HEK293T (cell line): ENCODE measurements at regions not wholly inside any gene's neighbourhood (a gene's known extent, or its start where the extent isn't known, plus 50 kb on each side); places are given as distances from the start of the nearest gene placed in this dataset.

ENCODE experiments used
- CTCF ChIA-PET: fragments of 350-600 bp; formaldehyde crosslinking; extraction: SDS; loops from one replicate; lab custom pipeline; 2021; ENCODE audit warnings: antibody characterized with exemption, inconsistent platforms; lab: Yijun Ruan, JAX
- POLR2A ChIA-PET: fragments of 350-600 bp; formaldehyde crosslinking; extraction: SDS; loops from one replicate; lab custom pipeline; 2020; ENCODE audit warnings: antibody characterized with exemption, inconsistent platforms; lab: Yijun Ruan, JAX
- DNase-seq: peaks from one replicate; pipeline ENCODE4 v3.0.0; 2012; ENCODE audit warnings: mixed read lengths; ENCODE audit errors: extremely low spot score
- ARNT ChIP-seq: fragments of 450-650 bp; IDR thresholded peaks from 2 replicates; pipeline ENCODE4 v1.6.1; 2017; ENCODE audit warnings: mild to moderate bottlenecking
- BHLHE40 ChIP-seq: fragments of 450-650 bp; IDR thresholded peaks from 2 replicates; pipeline ENCODE4 v1.6.1; 2016; ENCODE audit warnings: mild to moderate bottlenecking, moderate library complexity, borderline replicate concordance
- CTBP1 ChIP-seq: fragments of 450-650 bp; IDR thresholded peaks from 2 replicates; pipeline ENCODE4 v1.6.1; 2016; ENCODE audit warnings: borderline replicate concordance
- ELF4 ChIP-seq: fragments of 450-650 bp; IDR thresholded peaks from 2 replicates; pipeline ENCODE4 v1.6.1; 2017; ENCODE audit warnings: antibody characterized with exemption
- FOXA1 ChIP-seq: fragments of 450-650 bp; IDR thresholded peaks from 2 replicates; pipeline ENCODE4 v1.6.1; 2016; ENCODE audit warnings: mild to moderate bottlenecking
- FOXK2 ChIP-seq: fragments of 450-650 bp; IDR thresholded peaks from 2 replicates; pipeline ENCODE4 v1.6.1; 2016; ENCODE audit warnings: mild to moderate bottlenecking
- FOXM1 ChIP-seq: fragments of 450-650 bp; IDR thresholded peaks from 2 replicates; pipeline ENCODE4 v1.6.1; 2017; ENCODE audit warnings: mild to moderate bottlenecking, borderline replicate concordance
- HDGF ChIP-seq: fragments of 450-650 bp; IDR thresholded peaks from 2 replicates; pipeline ENCODE4 v1.6.1; 2017; ENCODE audit warnings: antibody characterized with exemption, borderline replicate concordance
- L3MBTL2 ChIP-seq: fragments of 450-650 bp; conservative IDR thresholded peaks from 2 replicates; pipeline ENCODE4 v1.6.1; 2016; ENCODE audit warnings: mild to moderate bottlenecking
- LEF1 ChIP-seq: fragments of 450-650 bp; IDR thresholded peaks from 2 replicates; pipeline ENCODE4 v1.6.1; 2017; ENCODE audit warnings: mild to moderate bottlenecking, borderline replicate concordance
- NFRKB ChIP-seq: fragments of 450-650 bp; IDR thresholded peaks from 2 replicates; pipeline ENCODE4 v1.6.1; 2016; ENCODE audit warnings: mild to moderate bottlenecking, moderate library complexity
- PKNOX1 ChIP-seq: fragments of 450-650 bp; IDR thresholded peaks from 2 replicates; pipeline ENCODE4 v1.6.1; 2016
- SP1 ChIP-seq: fragments of 450-650 bp; IDR thresholded peaks from 2 replicates; pipeline ENCODE4 v1.6.1; 2017
- SUZ12 ChIP-seq: fragments of 450-650 bp; IDR thresholded peaks from 2 replicates; pipeline ENCODE4 v1.6.1; 2016; ENCODE audit warnings: mild to moderate bottlenecking
- TARDBP ChIP-seq: fragments of 450-650 bp; IDR thresholded peaks from 2 replicates; pipeline ENCODE4 v1.6.1; 2016
- ZNF384 ChIP-seq: fragments of 450-650 bp; IDR thresholded peaks from 2 replicates; pipeline ENCODE4 v1.6.1; 2016

- TF ChIP-seq FOXA1 = no peak
- no peak for TF ChIP-seq ZNF384
- no peak for TF ChIP-seq HDGF
- no peak for TF ChIP-seq FOXM1
- no peak for TF ChIP-seq L3MBTL2
- CTCF ChIA-PET = no interaction called here
- POLR2A ChIA-PET = no interaction called here
- DNase-seq = no peak
These were observed 139.3 kb upstream of the VCX2 start for GRCh38 chrX:8310409-8310808.

GRCh38 chrX:8313844-8314243 lies 142.8 kb upstream of the VCX2 start:
- POLR2A ChIA-PET = no interaction called here
- no peak for TF ChIP-seq ZNF384
- no peak for TF ChIP-seq SP1
- TF ChIP-seq FOXM1 = no peak
- no peak for TF ChIP-seq LEF1
- no peak for TF ChIP-seq NFRKB
- no peak for TF ChIP-seq TARDBP
- TF ChIP-seq FOXK2 = no peak
- TF ChIP-seq BHLHE40 = no peak
- TF ChIP-seq ELF4 = no peak
- no peak for TF ChIP-seq FOXA1
- no peak for TF ChIP-seq SUZ12
- TF ChIP-seq L3MBTL2 = no peak
- no peak for TF ChIP-seq CTBP1
- no peak for TF ChIP-seq ARNT
- CTCF ChIA-PET = no interaction called here
- no peak for DNase-seq

DNA sequence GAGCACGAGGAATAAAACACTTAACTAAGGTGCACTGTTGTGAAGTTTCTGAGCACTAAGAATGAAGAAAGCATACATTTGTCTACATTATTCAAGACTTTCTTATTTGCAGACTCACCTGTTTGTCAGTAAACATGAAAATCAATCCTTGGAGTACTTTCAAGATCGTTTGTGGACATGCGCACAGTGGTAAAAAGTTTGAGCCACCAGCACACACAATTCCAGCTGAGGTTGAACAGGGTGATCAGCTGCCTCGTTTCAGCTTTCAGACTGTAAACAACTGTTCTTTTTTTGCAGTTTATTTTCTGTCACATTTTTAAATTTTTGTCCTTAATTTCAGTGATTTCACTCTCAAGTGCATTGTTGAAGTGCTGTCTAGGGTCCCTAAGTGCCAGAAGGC lies 143.8 kb upstream of the VCX2 start:
- POLR2A ChIA-PET = no interaction called here
- CTCF ChIA-PET = no interaction called here
- no peak for DNase-seq
- no peak for TF ChIP-seq ELF4
- no peak for TF ChIP-seq FOXK2

- TF ChIP-seq CTBP1 (no peak), TARDBP (no peak), L3MBTL2 (no peak), ARNT (no peak), FOXK2 (no peak), SP1 (no peak), NFRKB (no peak), BHLHE40 (no peak), LEF1 (no peak), ELF4 (no peak), HDGF (no peak), PKNOX1 (no peak), FOXA1 (no peak), FOXM1 (no peak), SUZ12 (no peak), ZNF384 (no peak)
- DNase-seq = no peak
- POLR2A ChIA-PET = no interaction called here
- CTCF ChIA-PET = no interaction called here
These were observed 145.3 kb upstream of the VCX3B start for GRCh38 chrX:8319359-8319758.

DNA sequence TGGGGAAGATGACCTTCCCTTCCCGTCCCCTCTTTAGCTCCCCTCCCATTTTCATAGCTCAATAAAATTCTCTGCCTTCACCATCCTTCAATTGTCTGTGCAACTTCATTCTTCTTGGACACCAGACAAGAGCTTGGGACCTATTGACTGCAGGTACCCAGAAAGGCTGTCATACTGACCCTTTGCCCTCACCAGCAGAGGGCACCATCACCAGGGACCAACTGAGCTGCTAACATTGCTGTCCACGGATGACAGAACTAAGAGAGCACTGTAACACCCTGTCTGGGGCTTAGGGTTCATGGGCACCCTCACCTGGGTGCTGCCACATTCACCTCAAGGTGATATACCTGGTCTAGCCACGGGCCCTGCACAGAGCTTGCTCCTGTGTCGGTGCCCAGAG lies 141.3 kb upstream of the VCX3B start:
- POLR2A ChIA-PET = no interaction called here
- no peak for DNase-seq
- CTCF ChIA-PET = interaction anchor here (0.6 kb wide), 1 partner anchor 49 kb away, joined by 3 read pairs; no protein-coding TSS in a partner anchor
- TF ChIP-seq FOXM1 (no peak), NFRKB (no peak), FOXA1 (no peak), ZNF384 (no peak), SP1 (no peak), CTBP1 (no peak), ELF4 (no peak), SUZ12 (no peak), HDGF (no peak), BHLHE40 (no peak), ARNT (no peak), LEF1 (no peak), PKNOX1 (no peak), FOXK2 (no peak), L3MBTL2 (no peak), TARDBP (no peak)

- ChIA-PET POLR2A (no interaction called here), CTCF (no interaction called here)
- no peak for DNase-seq
- TF ChIP-seq FOXM1 (no peak), FOXK2 (no peak), ELF4 (no peak), ZNF384 (no peak), CTBP1 (no peak), TARDBP (no peak), ARNT (no peak), SP1 (no peak), PKNOX1 (no peak), BHLHE40 (no peak), NFRKB (no peak)
These were observed 122.6 kb upstream of the VCX3B start for GRCh38 chrX:8341814-8342590.

- TF ChIP-seq TARDBP = no peak
- TF ChIP-seq ELF4 = no peak
- no peak for TF ChIP-seq NFRKB
- TF ChIP-seq FOXA1 = no peak
- TF ChIP-seq LEF1 = no peak
- TF ChIP-seq SUZ12 = no peak
- TF ChIP-seq ZNF384 = no peak
- no peak for TF ChIP-seq ARNT
- no peak for TF ChIP-seq CTBP1
- no peak for TF ChIP-seq FOXK2
- TF ChIP-seq PKNOX1 = no peak
- no peak for DNase-seq
- ChIA-PET POLR2A (no interaction called here), CTCF (no interaction called here)
These were observed 119.2 kb upstream of the VCX3B start for GRCh38 chrX:8345473-8345872.
